ENCODE measurements at regions not wholly inside any gene's neighbourhood (a gene's known extent, or its start where the extent isn't known, plus 50 kb on each side); places are given as distances from the start of the nearest gene placed in this dataset.
A peak's percentile ranks its signal among the peaks of the same experiment; 100 is the strongest.

- Mint-ChIP-seq H3K36me3 (ENCODE audit: low read depth) (no peaks in the 10 kb centered on the region), H3K9me3 (no peaks in the 10 kb centered on the region), H3K4me1 (ENCODE audit: low read depth) (peaks cover 7% of the 10 kb centered on the region), H3K27me3 (no peaks in the 10 kb centered on the region), H3K4me3 (no peak overlapping the region), H3K27ac (no peak overlapping the region)
- intact Hi-C loops (cut with micrococcal nuclease), result no loop called here
- TF ChIP-seq CTCF (IDR thresholded peaks at IDR 0.05), result no peak
- ATAC-seq (no peak), DNase-seq (no peak)
- ChIA-PET CTCF (no interaction called here), POLR2A (no interaction called here)
These were observed 675.7 kb upstream of the ID2 start for GRCh38 chr2:8006181-8006580.

GRCh38 chr2:8006626-8007025 is 675.2 kb upstream of the ID2 start:
- Mint-ChIP-seq H3K27ac (no peak overlapping the region), H3K4me1 (ENCODE audit: low read depth) (peaks cover 7% of the 10 kb centered on the region)
- CTCF ChIA-PET, result no interaction called here

GRCh38 chr2:8009010-8009597 is 672.8 kb upstream of the ID2 start:
- ATAC-seq (no peak), DNase-seq (no peak)
- CTCF ChIA-PET, result interaction anchor here (1.9 kb wide), 1 partner anchor 8 kb away, joined by 6 read pairs; no protein-coding TSS in a partner anchor
- POLR2A ChIA-PET, result no interaction called here
- Mint-ChIP-seq H3K36me3 (ENCODE audit: low read depth) (no peaks in the 10 kb centered on the region), H3K27ac (no peak overlapping the region), H3K4me1 (ENCODE audit: low read depth) (peaks cover 6% of the 10 kb centered on the region), H3K4me3 (no peak overlapping the region), H3K27me3 (no peaks in the 10 kb centered on the region), H3K9me3 (no peaks in the 10 kb centered on the region)
- intact Hi-C loops (cut with micrococcal nuclease), result no loop called here
- no peak for TF ChIP-seq CTCF (IDR thresholded peaks at IDR 0.05)

More at GRCh38 chr2:8006626-8007025, 675.2 kb upstream of the ID2 start:
- ATAC-seq (no peak), DNase-seq (no peak)
- no peak overlapping the region for H3K4me3 Mint-ChIP-seq
- no peaks in the 10 kb centered on the region for H3K36me3 Mint-ChIP-seq (ENCODE audit: low read depth)
- no peaks in the 10 kb centered on the region for H3K9me3 Mint-ChIP-seq
- H3K27me3 Mint-ChIP-seq, result no peaks in the 10 kb centered on the region
- no peak for TF ChIP-seq CTCF (IDR thresholded peaks at IDR 0.05)
- POLR2A ChIA-PET, result no interaction called here
- intact Hi-C loops (cut with micrococcal nuclease), result no loop called here

- Mint-ChIP-seq H3K4me3 (no peak overlapping the region), H3K4me1 (ENCODE audit: low read depth) (peaks cover 2% of the 10 kb centered on the region), H3K36me3 (ENCODE audit: low read depth) (no peaks in the 10 kb centered on the region), H3K27me3 (no peaks in the 10 kb centered on the region), H3K27ac (no peak overlapping the region), H3K9me3 (no peaks in the 10 kb centered on the region)
- intact Hi-C loops (cut with micrococcal nuclease), result no loop called here
- CTCF ChIA-PET, result no interaction called here
- no peak for TF ChIP-seq CTCF (IDR thresholded peaks at IDR 0.05)
- ATAC-seq, result no peak
- POLR2A ChIA-PET, result no interaction called here
- no peak for DNase-seq
These were observed 665.8 kb upstream of the ID2 start for GRCh38 chr2:8015848-8016600.

- ATAC-seq (peak; percentile 24), DNase-seq (no peak)
- H3K4me1 Mint-ChIP-seq (ENCODE audit: low read depth), result peaks cover 2% of the 10 kb centered on the region
- no peaks in the 10 kb centered on the region for H3K9me3 Mint-ChIP-seq
- no peaks in the 10 kb centered on the region for H3K36me3 Mint-ChIP-seq (ENCODE audit: low read depth)
- H3K27me3 Mint-ChIP-seq, result no peaks in the 10 kb centered on the region
- POLR2A ChIA-PET, result no interaction called here
- H3K4me3 Mint-ChIP-seq, result no peak overlapping the region
- TF ChIP-seq CTCF (IDR thresholded peaks at IDR 0.05), result no peak
- no peak overlapping the region for H3K27ac Mint-ChIP-seq
- CTCF ChIA-PET, result interaction anchor here (1.7 kb wide), 1 partner anchor 8 kb away, joined by 6 read pairs; no protein-coding TSS in a partner anchor
- intact Hi-C loops (cut with micrococcal nuclease), result no loop called here
These were observed 665.2 kb upstream of the ID2 start for GRCh38 chr2:8016688-8017087.
